ENCODE measurements at regions not wholly inside any gene's neighbourhood (a gene's known extent, or its start where the extent isn't known, plus 50 kb on each side); places are given as distances from the start of the nearest gene placed in this dataset.
"Not testable (repeated sequence)": the region's sequence is repeated elsewhere in the genome, so short reads cannot be mapped to it uniquely, and the experiment has no call there.

DNA sequence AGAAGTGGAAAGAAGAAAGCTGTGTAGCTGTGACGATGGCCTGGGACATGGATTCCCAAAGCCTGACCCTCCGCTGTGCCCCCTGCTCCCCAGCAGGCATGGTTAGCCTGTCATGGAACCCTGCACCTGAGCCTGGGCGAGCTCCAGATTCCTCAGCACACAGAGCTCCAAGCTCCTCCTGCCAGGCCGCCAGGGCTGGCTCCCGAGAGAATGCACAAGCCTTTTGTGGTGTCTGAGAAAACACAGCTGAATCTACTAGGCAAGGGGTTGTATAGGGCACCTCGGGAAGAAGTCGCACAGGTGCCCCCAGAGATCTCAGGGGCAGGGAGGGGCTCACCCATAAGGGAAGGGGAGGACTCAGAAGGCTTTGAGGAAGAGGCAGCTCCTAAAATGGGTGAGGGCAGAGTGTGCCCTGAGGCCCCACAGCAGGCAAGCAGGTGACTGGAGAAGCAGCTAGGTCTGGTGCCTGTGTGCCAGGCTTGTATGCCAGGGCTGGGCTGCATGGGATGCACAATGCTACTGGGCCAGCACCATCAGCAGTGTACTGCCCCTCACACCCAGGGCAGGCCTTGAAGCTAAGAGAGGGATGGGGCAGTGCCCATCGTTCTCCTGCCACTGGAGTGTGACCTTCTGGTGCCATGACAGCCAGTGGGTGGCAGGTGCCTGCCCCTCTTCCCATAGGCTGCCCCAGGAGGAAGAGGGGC lies 64.3 kb upstream of the CD93 start:
- no peak for DNase-seq
- in situ Hi-C loops (cut with HindIII; ENCODE audit: low pct_ligation_motif_present, low pct_unique_long_range_greater_than_20kb, low sequenced_read_pairs): no loop called here

DNA sequence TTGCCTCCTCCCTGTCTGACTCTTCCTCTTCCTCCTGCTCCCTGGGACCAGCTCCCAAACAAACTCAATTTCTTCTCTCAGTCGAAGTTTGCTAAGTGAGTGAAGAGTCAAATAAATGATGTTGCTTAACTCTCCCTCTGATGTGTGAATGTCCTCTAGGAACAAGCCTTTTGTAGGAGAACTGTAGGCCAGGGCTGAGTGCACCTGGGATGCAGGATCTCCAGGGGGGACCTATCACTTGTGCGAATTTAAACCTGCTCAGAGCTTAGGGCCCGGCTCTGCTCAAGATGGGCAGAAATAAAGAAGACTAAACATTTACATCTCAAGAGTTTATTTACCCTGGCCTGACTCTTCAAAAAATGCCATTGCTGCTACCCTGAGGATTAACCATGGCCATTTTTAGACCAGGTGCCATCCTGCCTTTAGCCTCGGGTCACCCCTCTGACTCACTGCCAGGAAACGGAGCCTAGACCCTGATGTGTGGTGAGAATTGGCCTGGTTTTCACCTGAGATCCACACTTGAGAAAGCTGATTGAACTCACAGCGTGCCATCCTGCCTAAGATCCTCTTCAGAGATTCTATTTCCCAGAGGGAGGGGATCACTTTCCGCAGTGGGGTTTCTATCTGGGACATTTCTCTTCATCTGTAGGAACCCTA lies 63.6 kb upstream of the CD93 start:
- DNase-seq: no peak
- in situ Hi-C loops (cut with HindIII; ENCODE audit: low pct_ligation_motif_present, low pct_unique_long_range_greater_than_20kb, low sequenced_read_pairs): no loop called here

DNA sequence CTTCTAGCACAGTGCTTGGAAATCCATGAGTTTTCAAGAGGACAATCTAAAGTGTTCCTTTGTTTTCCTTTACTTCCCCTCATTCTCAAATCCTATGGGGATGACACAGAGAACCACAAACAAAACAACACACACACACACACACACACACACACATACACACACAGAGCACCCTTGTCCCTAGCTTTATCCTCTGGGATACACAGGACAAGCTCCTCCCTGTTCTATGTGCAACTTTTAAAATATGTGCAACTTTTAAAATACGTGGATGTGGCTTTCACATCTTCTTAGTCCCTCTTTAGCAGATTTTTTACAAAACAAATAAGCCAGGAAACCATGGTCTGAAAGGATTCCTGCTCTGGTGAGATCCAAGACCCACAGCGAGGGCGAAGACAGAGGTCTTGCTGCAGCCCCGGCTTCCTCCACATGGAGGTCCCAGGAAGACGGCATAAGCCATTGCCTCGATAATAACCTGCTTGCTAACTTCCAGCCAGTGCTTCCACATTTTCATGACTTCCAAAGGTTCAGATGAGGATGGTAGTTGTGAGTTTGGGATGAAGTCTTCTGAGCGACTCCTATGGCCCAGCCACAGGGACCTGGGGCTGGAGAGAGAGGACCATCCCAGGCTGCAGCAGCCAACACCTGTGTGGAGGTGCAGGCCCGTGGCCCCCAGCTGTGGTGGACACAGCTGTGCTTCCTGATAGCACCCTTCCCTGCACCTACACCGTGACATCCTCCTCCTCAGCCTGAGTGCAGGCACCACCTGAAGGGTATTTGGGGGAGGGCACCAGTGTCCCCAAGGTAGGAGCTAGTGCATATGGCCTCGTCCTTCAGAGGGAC lies 62.8 kb upstream of the CD93 start:
- in situ Hi-C loops (cut with HindIII; ENCODE audit: low pct_ligation_motif_present, low pct_unique_long_range_greater_than_20kb, low sequenced_read_pairs): no loop called here
- DNase-seq: no peak

DNA sequence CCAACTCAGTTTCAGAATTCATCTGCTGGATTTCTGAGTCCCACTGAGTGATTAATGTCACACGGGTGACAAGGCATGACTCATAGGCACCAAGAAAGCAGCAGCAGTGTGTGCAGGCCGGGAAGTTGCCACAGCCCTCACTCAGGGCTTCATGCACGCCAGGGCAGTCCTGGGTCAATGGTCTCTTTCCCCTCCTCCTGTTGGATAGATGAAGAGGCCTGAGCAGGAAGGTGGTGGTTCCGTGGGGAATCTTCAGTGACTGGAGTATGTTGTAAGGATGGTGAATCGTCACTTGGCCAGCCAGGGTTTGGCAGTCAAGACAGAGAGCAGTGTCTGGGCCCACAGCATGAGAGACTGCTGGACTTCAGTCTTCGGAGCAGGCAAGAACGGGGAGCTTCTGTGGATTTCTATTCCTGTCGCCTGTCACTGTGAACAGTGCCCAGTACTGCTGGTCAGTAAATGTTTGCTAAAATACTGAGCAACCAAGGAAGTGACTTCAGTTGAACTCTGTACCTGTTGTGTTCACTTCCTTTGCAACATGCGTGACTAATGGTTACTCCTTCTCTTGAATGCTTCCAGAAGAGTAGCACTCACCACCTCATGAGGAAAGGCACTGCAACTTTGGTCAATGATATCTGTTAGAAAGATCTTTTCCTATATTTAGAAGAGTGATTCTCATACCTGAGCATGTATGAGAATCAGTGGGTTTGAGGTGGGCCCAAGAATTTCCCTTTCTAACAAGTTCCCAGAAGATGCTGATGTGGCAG lies 62.0 kb upstream of the CD93 start:
- in situ Hi-C loops (cut with HindIII; ENCODE audit: low pct_ligation_motif_present, low pct_unique_long_range_greater_than_20kb, low sequenced_read_pairs): no loop called here
- DNase-seq: peak; percentile 57

DNA sequence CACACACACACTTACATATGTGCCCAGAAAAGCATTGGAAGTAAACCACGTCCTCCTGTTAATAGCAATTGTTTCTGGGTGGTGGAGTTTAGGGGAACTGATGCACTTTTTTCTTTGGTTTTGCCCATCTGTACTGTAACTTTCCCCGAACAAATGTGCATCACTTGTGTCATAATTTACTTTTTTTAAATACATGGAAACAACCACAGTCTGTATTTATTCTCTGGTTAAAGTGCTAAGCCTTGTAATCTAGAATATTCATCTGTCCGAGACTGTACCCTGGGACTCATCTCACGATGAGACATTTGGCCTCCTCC lies 61.5 kb upstream of the CD93 start:
- in situ Hi-C loops (cut with HindIII; ENCODE audit: low pct_ligation_motif_present, low pct_unique_long_range_greater_than_20kb, low sequenced_read_pairs): no loop called here
- DNase-seq: no peak

DNA sequence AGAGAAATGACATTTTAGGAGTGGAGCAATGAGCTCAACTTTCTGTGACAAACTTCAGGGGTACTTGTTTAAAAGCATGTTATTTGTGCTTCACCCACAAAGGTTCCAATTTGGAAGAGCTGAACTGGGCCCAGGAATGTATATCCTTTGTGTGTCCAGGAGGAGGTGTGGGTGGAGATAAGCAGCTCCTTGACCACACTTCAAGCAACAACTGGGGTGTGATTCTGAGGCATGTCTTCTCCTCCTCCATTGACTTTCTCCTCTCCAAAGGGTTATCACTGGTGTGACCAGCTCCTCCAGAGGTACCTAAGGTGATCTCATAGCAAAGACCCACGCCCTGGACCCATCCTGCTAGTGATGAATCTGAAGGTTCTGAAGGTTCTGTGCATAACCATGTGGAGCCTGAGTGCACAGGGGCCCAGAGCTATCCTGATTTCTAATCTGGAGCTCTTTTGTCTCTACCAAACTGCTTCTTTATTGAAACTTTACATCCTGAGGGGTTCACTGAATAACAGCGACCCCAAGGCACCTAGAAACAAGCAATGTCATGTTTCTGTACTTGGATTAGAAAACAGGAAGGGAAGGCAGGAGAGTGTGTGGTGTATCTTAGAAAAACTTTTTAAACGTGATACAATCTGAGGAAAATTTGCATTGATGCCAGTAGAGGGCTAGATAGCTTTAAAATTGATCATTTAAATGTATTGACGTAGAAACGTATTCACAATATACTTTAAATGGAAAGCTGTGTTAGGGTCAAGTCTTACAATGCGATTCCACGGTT lies 60.9 kb upstream of the CD93 start:
- DNase-seq: no peak
- in situ Hi-C loops (cut with HindIII; ENCODE audit: low pct_ligation_motif_present, low pct_unique_long_range_greater_than_20kb, low sequenced_read_pairs): no loop called here

DNA sequence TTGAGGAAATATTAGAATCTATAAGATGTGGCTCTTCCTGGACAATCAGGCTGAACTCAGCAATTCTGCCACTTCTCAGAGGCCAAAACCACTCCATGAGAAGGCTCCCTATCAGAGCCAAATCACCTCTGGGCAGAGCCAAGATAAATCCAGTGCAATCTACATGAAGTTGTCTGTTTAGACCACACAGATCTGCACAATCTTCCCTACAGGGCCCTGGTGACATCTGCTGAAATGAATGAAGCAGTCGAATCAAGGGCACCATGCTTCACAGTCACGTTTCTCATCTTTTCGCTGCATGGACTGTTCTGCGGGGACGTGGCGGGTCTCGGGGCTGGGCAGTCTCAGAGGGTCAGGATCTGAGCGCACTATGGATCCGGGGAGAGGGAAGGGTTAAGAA lies 60.1 kb upstream of the CD93 start:
- DNase-seq: no peak
- in situ Hi-C loops (cut with HindIII; ENCODE audit: low pct_ligation_motif_present, low pct_unique_long_range_greater_than_20kb, low sequenced_read_pairs): no loop called here

DNA sequence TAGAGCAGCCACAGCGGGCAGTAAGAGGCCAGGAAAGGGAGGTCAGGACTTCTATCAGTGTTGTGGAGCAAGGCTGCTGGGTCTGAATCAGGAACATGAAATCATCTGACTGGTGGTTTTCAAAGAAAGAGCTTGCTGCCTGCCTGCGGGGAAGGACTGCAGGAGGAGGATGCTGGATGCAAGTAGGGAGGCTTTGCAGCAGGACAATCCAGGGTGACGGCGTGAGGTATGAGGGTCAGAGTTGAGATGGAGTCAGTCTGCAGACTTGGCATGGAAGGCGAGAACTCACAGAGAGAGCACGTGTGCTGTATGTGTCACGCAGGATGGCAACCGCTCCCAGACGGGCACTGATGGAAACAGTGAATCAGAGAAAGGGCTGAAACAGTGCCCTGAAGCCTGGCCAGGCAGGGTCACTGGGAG lies 59.2 kb upstream of the CD93 start:
- in situ Hi-C loops (cut with HindIII; ENCODE audit: low pct_ligation_motif_present, low pct_unique_long_range_greater_than_20kb, low sequenced_read_pairs): no loop called here
- DNase-seq: no peak

DNA sequence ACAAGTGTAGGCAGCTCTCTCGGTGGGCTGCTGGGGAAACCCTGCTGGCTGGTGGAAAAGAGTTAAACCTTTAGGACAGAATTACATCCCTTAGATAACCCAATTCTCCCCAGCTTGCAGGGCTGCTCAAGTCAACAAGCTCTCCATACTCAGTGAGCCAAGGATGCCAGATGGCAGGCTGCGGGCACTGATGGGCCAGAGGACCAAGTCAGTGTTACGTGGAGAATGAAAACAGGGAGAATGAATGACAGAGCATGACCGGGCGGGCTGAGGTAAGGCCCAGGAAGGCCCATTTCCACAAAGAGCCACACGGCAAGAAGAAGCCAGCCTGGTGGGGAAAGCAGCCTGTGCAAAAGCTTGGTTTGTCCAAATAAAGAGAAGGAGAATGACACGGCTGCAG lies 58.7 kb upstream of the CD93 start:
- in situ Hi-C loops (cut with HindIII; ENCODE audit: low pct_ligation_motif_present, low pct_unique_long_range_greater_than_20kb, low sequenced_read_pairs): no loop called here
- DNase-seq: no peak

DNA sequence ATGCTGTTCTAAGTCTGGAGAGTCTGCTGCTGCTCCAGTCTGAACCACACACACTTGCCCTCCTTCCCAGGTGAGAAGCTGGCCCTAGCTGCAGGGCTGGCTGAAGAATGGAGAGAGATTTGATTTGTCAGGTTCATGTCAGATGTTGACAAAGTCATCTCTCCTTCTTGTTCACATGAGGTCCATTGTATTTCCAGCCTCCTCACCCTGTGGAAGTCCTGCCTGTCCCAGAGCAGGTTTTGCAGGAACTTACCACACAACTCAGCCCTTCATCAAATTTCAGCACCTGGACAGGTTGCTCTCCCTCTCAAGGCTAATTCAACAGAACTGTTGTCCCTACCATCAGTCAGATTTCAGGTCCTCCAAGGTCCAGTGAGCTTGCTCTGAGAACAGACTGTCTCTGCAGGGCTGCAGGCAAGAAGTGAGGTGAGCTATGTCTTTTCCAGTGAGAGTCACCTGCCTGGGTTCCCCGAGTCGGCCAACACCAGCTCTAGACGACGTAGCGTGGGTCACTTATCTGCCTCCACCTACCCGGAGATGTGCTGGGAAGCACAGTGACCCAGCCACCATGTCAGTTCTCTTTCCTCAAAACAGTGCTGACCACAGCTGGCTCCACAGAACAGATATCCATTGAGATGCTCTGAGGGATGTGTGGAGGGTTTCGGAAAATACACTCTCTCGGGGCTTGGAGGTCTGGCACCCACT lies 58.0 kb upstream of the CD93 start:
- in situ Hi-C loops (cut with HindIII; ENCODE audit: low pct_ligation_motif_present, low pct_unique_long_range_greater_than_20kb, low sequenced_read_pairs): no loop called here
- DNase-seq: no peak

DNA sequence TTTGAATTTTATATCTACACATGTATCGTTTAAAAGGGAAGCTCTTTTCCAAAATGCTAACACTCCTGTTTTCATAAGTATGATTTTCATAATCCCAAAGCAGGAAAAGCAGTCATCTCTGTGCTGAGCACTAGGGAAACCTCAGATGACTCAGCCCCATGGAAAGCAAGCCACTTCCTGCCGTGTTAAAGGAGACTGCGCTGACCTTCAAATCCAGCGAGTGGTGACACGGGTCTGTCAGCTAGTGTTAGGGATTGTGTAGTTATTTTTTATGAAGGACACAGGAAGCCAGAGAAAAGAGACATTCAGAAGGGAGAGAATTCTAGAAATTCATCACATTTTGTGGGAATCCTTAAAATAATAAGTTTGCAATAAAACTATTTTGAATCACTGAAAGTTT lies 57.0 kb upstream of the CD93 start:
- peak; percentile 64 for DNase-seq
- in situ Hi-C loops (cut with HindIII; ENCODE audit: low pct_ligation_motif_present, low pct_unique_long_range_greater_than_20kb, low sequenced_read_pairs): no loop called here

DNA sequence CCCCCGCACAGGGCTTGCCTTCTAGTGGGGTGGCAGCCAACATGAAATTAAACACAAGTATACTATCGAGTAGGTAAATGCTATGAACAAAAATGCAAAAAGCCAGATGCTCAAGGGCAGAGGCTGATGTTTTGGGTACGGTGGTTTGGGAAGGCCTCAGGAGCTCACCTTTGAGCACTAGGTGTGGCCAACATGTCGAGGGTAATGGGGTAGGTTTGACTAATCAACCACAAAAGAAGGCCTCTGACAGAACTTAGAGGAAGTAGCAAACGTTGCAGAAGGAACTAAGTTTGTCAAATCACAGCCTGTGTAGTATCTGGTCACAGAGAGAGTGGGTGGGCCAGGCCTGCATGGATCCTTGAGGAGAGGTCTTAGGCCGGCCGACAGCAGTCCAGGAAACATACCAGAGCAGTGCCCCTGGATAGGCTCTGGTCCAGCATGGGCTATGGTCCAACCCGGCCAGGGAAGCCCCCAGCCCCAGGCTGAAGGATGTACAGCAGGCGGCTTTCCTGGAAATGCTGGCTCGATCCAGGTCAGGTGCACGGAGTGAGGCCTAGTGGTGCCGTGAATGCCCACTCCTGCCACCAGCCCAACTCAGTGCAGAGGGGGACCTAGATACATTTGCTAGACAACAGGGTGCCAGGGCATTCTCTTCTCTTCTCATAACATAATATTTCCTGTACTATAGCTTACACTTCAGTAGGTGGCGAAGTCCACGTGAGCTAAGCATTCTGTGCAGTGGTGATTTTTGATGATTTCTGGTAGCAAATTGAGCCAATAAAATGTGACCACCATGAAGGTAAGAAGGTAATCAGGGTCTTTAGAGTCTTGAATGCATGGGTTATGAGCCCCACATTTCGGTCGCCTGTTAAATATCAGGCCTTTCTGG lies 56.3 kb upstream of the CD93 start:
- in situ Hi-C loops (cut with HindIII; ENCODE audit: low pct_ligation_motif_present, low pct_unique_long_range_greater_than_20kb, low sequenced_read_pairs): no loop called here
- DNase-seq: no peak

DNA sequence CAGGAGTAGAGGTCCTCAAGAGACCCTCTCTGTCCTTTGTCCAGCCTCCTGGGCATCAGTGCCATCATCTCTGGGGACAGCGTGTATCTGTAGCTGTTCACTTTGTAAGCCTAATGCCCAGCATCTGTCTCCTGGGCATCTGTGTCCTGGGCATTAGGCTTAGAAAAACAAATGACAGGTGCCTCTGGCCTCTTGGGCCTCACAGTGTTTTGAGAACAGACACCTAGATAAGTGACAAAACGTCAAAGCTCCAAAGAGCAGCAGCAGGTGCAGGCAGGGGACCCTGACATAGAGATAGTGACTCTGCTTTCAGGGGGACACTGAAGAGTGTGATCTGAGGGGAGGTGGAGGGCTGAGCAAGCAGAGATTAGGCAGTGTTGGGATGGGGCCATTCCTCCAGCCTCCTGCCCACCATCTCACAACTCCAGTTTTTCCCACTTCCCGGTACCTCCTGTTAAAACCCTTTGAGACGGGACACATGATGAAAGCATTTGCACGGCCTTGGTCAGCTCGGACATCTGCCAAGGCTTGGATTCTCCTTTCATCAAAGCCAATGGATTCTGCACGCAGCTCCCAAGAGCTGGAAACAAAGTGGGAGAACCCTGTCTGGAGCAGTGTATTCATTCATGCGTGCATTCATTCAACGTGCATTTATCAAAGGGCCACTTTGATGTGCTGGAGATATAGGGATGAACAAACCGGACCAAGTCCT lies 55.5 kb upstream of the CD93 start:
- no peak for DNase-seq
- in situ Hi-C loops (cut with HindIII; ENCODE audit: low pct_ligation_motif_present, low pct_unique_long_range_greater_than_20kb, low sequenced_read_pairs): no loop called here

DNA sequence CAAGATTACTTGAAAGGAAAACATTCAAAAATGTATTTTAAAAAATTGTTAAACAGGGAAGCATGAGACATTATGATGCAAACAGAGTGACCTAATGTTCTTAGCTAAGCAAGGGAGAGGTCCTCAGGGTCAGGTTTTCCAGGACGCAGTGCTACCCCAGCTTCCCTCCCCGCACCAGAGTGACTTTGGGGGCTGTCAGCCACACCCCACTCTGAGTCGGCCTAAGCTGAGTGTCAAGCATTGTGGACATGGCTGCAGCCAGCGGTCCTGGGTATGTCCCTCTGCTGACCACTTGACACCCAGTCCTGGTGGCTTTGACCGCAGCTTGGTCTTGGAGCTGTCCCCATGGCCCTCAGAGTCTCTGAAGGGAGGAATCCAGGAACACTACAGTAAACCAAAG lies 54.9 kb upstream of the CD93 start:
- in situ Hi-C loops (cut with HindIII; ENCODE audit: low pct_ligation_motif_present, low pct_unique_long_range_greater_than_20kb, low sequenced_read_pairs): no loop called here

DNA sequence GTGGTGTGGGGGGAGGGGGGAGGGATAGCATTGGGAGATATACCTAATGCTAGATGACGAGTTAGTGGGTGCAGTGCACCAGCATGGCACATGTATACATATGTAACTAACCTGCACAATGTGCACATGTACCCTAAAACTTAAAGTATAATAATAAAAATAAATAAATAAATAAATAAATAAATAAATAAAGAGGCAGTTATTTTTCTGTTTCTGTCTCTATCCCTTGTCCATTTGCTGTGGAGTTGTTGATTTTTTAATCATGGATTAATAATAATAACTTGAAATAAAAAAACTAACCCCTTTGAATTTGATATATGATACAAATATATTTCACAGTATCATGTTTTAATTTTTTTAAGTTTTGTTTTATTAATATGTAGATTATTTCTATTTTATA lies 53.9 kb upstream of the CD93 start:
- DNase-seq; in situ Hi-C loops (cut with HindIII; ENCODE audit: low pct_ligation_motif_present, low pct_unique_long_range_greater_than_20kb, low sequenced_read_pairs): not testable (repeated sequence)

More for the DNA sequence above, 54.9 kb upstream of the CD93 start:
- DNase-seq: no peak

DNA sequence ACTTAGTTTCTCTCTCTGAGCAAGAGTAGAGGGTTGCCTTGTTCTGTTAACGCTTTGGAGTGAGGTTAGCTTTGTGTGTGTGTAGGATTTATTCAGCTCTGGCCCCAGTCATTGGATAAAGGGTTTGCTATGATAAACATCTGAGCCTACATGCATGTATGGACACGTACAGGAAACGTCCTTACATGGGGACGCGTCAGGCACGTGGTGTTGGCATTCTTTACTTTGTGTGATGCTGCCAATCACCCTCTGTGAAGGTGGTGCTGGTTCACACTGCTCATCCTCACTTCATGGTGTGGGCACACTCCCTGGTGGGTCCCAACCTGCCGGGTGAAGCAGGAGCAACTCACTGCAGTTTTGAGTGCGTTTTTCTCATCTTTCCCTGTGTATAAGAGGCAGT lies 53.4 kb upstream of the CD93 start:
- in situ Hi-C loops (cut with HindIII; ENCODE audit: low pct_ligation_motif_present, low pct_unique_long_range_greater_than_20kb, low sequenced_read_pairs): no loop called here
- DNase-seq: no peak

All from ACHN (cell line).